Glomerular visceral epithelial cell (primary cell): ENCODE measurements at regions not wholly inside any gene's neighbourhood (a gene's known extent, or its start where the extent isn't known, plus 50 kb on each side); places are given as distances from the start of the nearest gene placed in this dataset.

Experiments used
- DNase-seq: peaks from one replicate; pipeline ENCODE4 v3.0.0-alpha.2; 2016; ENCODE audit errors: extremely low spot score

- DNase-seq, result no peak
These were observed 794.8 kb downstream of the HACE1 start for GRCh38 chr6:104064876-104065275.

GRCh38 chr6:104050455-104050854, 809.3 kb downstream of the HACE1 start:
- DNase-seq, result no peak

GRCh38 chr6:104046426-104046825, 813.3 kb downstream of the HACE1 start:
- no peak for DNase-seq

- no peak for DNase-seq
These were observed 828.4 kb downstream of the HACE1 start for GRCh38 chr6:104031346-104031745.

GRCh38 chr6:104022126-104022525, 837.6 kb downstream of the HACE1 start:
- DNase-seq, result no peak

- DNase-seq, result no peak
These were observed 840.5 kb downstream of the HACE1 start for GRCh38 chr6:104019075-104019753.

- DNase-seq, result no peak
These were observed 842.0 kb downstream of the HACE1 start for GRCh38 chr6:104017410-104018381.

GRCh38 chr6:104014163-104014959, 845.4 kb downstream of the HACE1 start:
- DNase-seq, result no peak

- no peak for DNase-seq
These were observed 846.3 kb downstream of the HACE1 start for GRCh38 chr6:104013312-104013971.

GRCh38 chr6:104010897-104011296, 848.8 kb downstream of the HACE1 start:
- DNase-seq, result no peak

GRCh38 chr6:104003803-104004516, 855.8 kb downstream of the HACE1 start:
- DNase-seq, result no peak

- no peak for DNase-seq
These were observed 864.1 kb downstream of the HACE1 start for GRCh38 chr6:103995571-103995970.

- DNase-seq, result no peak
These were observed 875.9 kb downstream of the HACE1 start for GRCh38 chr6:103983860-103984259.

- no peak for DNase-seq
These were observed 876.7 kb downstream of the HACE1 start for GRCh38 chr6:103983011-103983410.

GRCh38 chr6:103982574-103982973, 877.1 kb downstream of the HACE1 start:
- DNase-seq, result no peak

- no peak for DNase-seq
These were observed 880.4 kb downstream of the HACE1 start for GRCh38 chr6:103979308-103979707.

GRCh38 chr6:103937389-103937788, 922.3 kb downstream of the HACE1 start:
- DNase-seq, result no peak

- DNase-seq, result no peak
These were observed 934.4 kb downstream of the HACE1 start for GRCh38 chr6:103925317-103925716.

GRCh38 chr6:103910018-103910417, 949.7 kb downstream of the HACE1 start:
- no peak for DNase-seq

GRCh38 chr6:103908898-103909297, 950.8 kb downstream of the HACE1 start:
- DNase-seq, result no peak

GRCh38 chr6:103895136-103895535, 964.6 kb downstream of the HACE1 start:
- DNase-seq, result no peak
